ENCODE measurements at regions not wholly inside any gene's neighbourhood (a gene's known extent, or its start where the extent isn't known, plus 50 kb on each side); places are given as distances from the start of the nearest gene placed in this dataset.

GRCh38 chr5:173775261-173776197 lies 112.6 kb upstream of the CPEB4 start:
- Histone ChIP-seq H3K36me3 (ENCODE audit: insufficient read depth, low read length) (no peaks in the 10 kb centered on the region), H3K9ac (ENCODE audit: low read depth, low read length) (no peak overlapping the region), H3K9me3 (ENCODE audit: control insufficient read depth, insufficient read depth, low read length) (no peaks in the 10 kb centered on the region), H3K4me1 (ENCODE audit: insufficient read depth, low read length) (peaks cover 5% of the 10 kb centered on the region; the same call in 1 of the 2 replicates)

- H3K9me3 ChIP-seq (ENCODE audit: control insufficient read depth, insufficient read depth, low read length), result no peaks in the 10 kb centered on the region
- no peaks in the 10 kb centered on the region for H3K36me3 ChIP-seq (ENCODE audit: insufficient read depth, low read length)
- H3K4me1 ChIP-seq (ENCODE audit: insufficient read depth, low read length), result peaks cover 6% of the 10 kb centered on the region; the same call in 1 of the 2 replicates
- no peak overlapping the region for H3K9ac ChIP-seq (ENCODE audit: low read depth, low read length)
Observed at GRCh38 chr5:173777149-173777548, 111.0 kb upstream of the CPEB4 start.

DNA sequence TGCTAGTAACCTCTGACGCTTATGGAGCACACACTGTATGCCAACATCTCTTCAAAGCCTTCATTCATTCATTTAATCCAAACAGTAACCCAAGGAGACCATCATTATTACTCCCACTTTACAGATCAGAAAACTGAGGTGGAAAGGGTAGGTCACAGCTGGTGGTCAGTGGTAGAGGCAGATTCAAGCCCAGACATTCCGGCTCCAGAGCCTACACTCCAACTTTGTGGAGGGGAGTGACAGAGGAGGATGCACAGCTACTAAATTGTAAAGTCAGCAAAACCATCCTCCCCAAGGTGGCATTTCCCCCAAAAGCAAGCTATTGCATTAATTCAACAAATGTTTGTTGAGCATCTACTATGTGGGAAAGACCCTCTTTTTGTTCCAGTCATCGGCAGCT lies 110.5 kb upstream of the CPEB4 start:
- no peaks in the 10 kb centered on the region for H3K9me3 ChIP-seq (ENCODE audit: control insufficient read depth, insufficient read depth, low read length)
- H3K9ac ChIP-seq (ENCODE audit: low read depth, low read length), result no peak overlapping the region
- no peaks in the 10 kb centered on the region for H3K36me3 ChIP-seq (ENCODE audit: insufficient read depth, low read length)
- peaks cover 6% of the 10 kb centered on the region; the same call in 1 of the 2 replicates for H3K4me1 ChIP-seq (ENCODE audit: insufficient read depth, low read length)

DNA sequence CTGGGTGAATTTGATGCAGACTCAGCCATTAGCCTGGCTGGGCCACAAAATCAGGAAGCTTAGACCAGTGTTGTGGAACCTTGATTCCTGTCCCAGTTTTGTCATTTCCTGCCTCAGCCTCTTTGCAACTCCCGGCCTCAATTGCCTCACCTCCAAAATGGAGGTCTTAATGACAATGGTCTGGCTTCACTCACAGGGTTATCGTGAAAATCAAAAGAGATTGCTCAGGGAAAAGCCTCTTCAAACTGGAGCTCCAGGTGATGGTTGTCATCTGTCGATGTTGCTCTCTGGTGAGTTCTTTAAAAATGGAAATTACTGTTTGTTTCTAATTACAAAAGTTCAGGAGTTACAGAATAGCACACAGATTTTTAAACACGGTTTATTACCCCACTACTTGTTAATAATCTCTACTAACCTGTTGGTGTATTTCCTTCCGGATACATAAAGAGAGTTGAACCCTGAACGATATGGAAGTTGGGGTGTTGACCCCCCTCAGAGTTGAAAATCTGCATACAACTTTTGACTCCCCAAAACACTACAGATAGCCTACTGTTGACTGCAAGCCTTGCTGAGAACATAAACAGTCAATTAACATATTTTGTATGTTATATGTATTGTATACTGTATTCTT lies 109.9 kb upstream of the CPEB4 start:
- no peaks in the 10 kb centered on the region for H3K36me3 ChIP-seq (ENCODE audit: insufficient read depth, low read length)
- no peak overlapping the region for H3K9ac ChIP-seq (ENCODE audit: low read depth, low read length)
- H3K9me3 ChIP-seq (ENCODE audit: control insufficient read depth, insufficient read depth, low read length), result no peaks in the 10 kb centered on the region
- peaks cover 6% of the 10 kb centered on the region; the same call in 1 of the 2 replicates for H3K4me1 ChIP-seq (ENCODE audit: insufficient read depth, low read length)

DNA sequence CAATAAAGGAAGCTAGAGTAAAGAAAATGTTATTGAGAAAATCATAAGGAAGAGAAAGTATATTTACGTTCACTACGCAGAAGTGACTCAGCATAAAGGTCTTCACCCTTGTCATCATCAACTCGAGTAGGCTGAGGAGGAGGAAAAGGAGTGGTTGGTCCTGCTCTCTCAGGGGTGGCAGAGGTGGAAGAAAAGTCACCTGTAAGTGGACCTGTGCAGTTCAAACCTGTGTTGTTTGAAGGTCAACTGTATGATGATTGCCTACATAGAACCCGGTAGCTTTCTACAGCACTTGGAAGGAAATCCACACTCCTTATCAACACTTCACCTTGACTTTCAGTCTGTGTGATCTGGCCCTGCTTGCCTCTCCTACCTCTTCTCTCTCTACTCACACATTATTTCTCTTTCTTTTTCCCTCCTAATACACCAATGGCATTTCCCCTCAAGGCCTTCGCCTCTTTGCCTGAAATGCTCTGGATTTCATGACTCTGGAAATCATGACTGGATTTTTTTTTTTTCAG lies 109.3 kb upstream of the CPEB4 start:
- H3K36me3 ChIP-seq (ENCODE audit: insufficient read depth, low read length), result no peaks in the 10 kb centered on the region
- H3K9ac ChIP-seq (ENCODE audit: low read depth, low read length), result no peak overlapping the region
- no peaks in the 10 kb centered on the region for H3K9me3 ChIP-seq (ENCODE audit: control insufficient read depth, insufficient read depth, low read length)
- H3K4me1 ChIP-seq (ENCODE audit: insufficient read depth, low read length), result peaks cover 6% of the 10 kb centered on the region; the same call in 1 of the 2 replicates

DNA sequence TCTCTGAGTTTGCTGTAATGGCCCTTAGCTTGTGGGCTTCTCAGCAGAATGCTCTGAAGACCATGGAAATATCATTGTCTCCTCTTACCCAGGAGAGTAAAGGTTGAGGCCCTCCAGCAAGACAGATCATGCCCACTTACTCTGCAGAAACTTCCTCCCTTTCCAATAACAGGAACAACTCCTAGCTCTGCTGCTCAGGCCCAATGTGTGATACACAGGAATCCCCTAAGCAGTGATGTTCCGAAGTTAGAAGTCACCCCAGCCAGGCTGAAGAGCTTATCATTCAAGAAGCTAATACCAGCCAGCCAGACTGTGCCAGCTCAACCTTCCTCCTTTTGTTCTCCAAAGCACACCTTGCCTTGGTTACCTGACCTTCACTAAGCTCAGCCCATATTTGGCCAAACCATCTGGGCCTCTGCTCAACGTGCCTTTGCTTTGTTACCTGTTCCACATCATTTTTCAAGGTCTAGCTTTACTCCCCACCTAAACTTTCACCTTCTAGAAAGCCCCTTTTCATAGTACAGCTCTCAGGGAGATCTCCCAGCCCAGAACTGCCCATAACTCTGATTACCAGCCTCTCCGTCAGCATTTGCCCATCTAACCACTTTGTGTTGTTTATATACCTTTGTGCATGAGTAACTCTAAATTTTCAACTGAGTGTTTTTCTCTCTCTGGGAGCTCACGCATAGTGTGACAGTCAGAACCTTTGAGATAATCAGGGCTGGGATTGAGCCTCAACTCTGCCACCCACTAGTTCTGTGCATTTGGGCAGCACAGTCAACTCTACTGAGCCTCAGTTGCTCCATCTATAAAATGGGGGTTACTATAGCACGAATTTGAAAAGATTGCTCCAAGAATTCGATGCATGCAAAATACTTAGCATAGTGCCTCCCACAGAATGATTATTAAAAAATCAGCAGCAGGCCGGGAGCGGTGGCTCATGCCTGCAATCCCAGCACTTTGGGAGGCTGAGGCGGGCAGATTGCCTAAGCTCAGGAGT lies 107.6 kb upstream of the CPEB4 start:
- H3K36me3 ChIP-seq (ENCODE audit: insufficient read depth, low read length), result no peaks in the 10 kb centered on the region
- no peaks in the 10 kb centered on the region for H3K9me3 ChIP-seq (ENCODE audit: control insufficient read depth, insufficient read depth, low read length)
- H3K4me1 ChIP-seq (ENCODE audit: insufficient read depth, low read length), result peaks cover 6% of the 10 kb centered on the region; the same call in 1 of the 2 replicates

DNA sequence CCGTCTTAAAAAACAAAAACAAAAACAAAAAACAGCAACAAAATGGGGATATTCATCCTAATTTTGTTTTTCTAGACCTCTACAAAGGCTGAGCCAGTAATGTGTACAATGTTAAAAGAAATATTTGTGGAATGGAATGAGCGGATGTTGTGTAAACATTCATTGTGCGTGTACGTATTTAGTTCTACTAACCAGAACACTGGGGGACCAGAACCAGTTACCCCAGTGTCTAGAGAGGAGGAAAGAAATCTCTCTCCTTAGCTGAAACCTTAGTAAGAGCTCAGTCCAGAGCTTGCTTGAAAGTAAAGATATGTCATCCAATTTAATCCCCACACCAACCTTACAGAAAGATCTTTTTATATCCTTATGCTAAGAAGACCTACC lies 106.7 kb upstream of the CPEB4 start:
- H3K4me1 ChIP-seq (ENCODE audit: insufficient read depth, low read length), result peaks cover 9% of the 10 kb centered on the region; the same call in 1 of the 2 replicates
- no peaks in the 10 kb centered on the region for H3K36me3 ChIP-seq (ENCODE audit: insufficient read depth, low read length)
- no peak overlapping the region for H3K9ac ChIP-seq (ENCODE audit: low read depth, low read length)
- H3K9me3 ChIP-seq (ENCODE audit: control insufficient read depth, insufficient read depth, low read length), result no peaks in the 10 kb centered on the region

More for the DNA sequence above, 107.6 kb upstream of the CPEB4 start:
- H3K9ac ChIP-seq (ENCODE audit: low read depth, low read length), result no peak overlapping the region

- Histone ChIP-seq H3K4me1 (ENCODE audit: insufficient read depth, low read length) (peaks cover 12% of the 10 kb centered on the region; the same call in 1 of the 2 replicates), H3K9me3 (ENCODE audit: control insufficient read depth, insufficient read depth, low read length) (no peaks in the 10 kb centered on the region), H3K36me3 (ENCODE audit: insufficient read depth, low read length) (no peaks in the 10 kb centered on the region), H3K9ac (ENCODE audit: low read depth, low read length) (no peak overlapping the region)
Observed at GRCh38 chr5:173781816-173782670, 106.1 kb upstream of the CPEB4 start.

GRCh38 chr5:173782671-173783101 lies 105.5 kb upstream of the CPEB4 start:
- H3K9ac ChIP-seq (ENCODE audit: low read depth, low read length), result no peak overlapping the region
- H3K4me1 ChIP-seq (ENCODE audit: insufficient read depth, low read length), result peaks cover 12% of the 10 kb centered on the region; the same call in 1 of the 2 replicates
- no peaks in the 10 kb centered on the region for H3K9me3 ChIP-seq (ENCODE audit: control insufficient read depth, insufficient read depth, low read length)
- H3K36me3 ChIP-seq (ENCODE audit: insufficient read depth, low read length), result no peaks in the 10 kb centered on the region

- H3K9ac ChIP-seq (ENCODE audit: low read depth, low read length), result no peak overlapping the region
- H3K9me3 ChIP-seq (ENCODE audit: control insufficient read depth, insufficient read depth, low read length), result no peaks in the 10 kb centered on the region
- H3K4me1 ChIP-seq (ENCODE audit: insufficient read depth, low read length), result peaks cover 12% of the 10 kb centered on the region; the same call in 1 of the 2 replicates
- H3K36me3 ChIP-seq (ENCODE audit: insufficient read depth, low read length), result no peaks in the 10 kb centered on the region
Observed at GRCh38 chr5:173783371-173783770, 104.8 kb upstream of the CPEB4 start.

GRCh38 chr5:173785400-173785799 lies 102.7 kb upstream of the CPEB4 start:
- H3K4me1 ChIP-seq (ENCODE audit: insufficient read depth, low read length), result peaks cover 12% of the 10 kb centered on the region; the same call in 1 of the 2 replicates
- H3K9ac ChIP-seq (ENCODE audit: low read depth, low read length), result no peak overlapping the region
- no peaks in the 10 kb centered on the region for H3K36me3 ChIP-seq (ENCODE audit: insufficient read depth, low read length)
- no peaks in the 10 kb centered on the region for H3K9me3 ChIP-seq (ENCODE audit: control insufficient read depth, insufficient read depth, low read length)

GRCh38 chr5:173785866-173786265 lies 102.3 kb upstream of the CPEB4 start:
- no peaks in the 10 kb centered on the region for H3K36me3 ChIP-seq (ENCODE audit: insufficient read depth, low read length)
- H3K9me3 ChIP-seq (ENCODE audit: control insufficient read depth, insufficient read depth, low read length), result no peaks in the 10 kb centered on the region
- no peak overlapping the region for H3K9ac ChIP-seq (ENCODE audit: low read depth, low read length)
- peaks cover 12% of the 10 kb centered on the region; the same call in 1 of the 2 replicates for H3K4me1 ChIP-seq (ENCODE audit: insufficient read depth, low read length)

Data from ES-I3 (cell line).